RWPE2 (cell line): ENCODE measurements at regions not wholly inside any gene's neighbourhood (a gene's known extent, or its start where the extent isn't known, plus 50 kb on each side); places are given as distances from the start of the nearest gene placed in this dataset.

Experiments
- ATAC-seq: fragments of 200-7000 bp; cut with Tn5 transposase; 3 replicates; pipeline ENCODE4 v1.9.1; 2021; ENCODE audit warnings: low read depth
- DNase-seq: peaks from one replicate; pipeline ENCODE4 v3.0.0-alpha.2; 2020; ENCODE audit warnings: low spot score
- H3K27ac ChIP-seq: fragments of 450-650 bp; 2 replicates; pipeline ENCODE4 v1.5.1; 2017; ENCODE audit warnings: mild to moderate bottlenecking; ENCODE audit not compliant: poor library complexity, severe bottlenecking
- H3K27me3 ChIP-seq: fragments of 250-450 bp; sonication (Bioruptor Pico); 2 replicates; pipeline ENCODE4 v1.5.1; 2021; ENCODE audit warnings: mild to moderate bottlenecking, moderate library complexity; ENCODE audit not compliant: insufficient read depth, poor library complexity, severe bottlenecking
- H3K36me3 ChIP-seq: fragments of 250-450 bp; sonication (Bioruptor Pico); 2 replicates; pipeline ENCODE4 v1.5.1; 2020; ENCODE audit warnings: low read depth, mild to moderate bottlenecking, moderate library complexity
- H3K4me1 ChIP-seq: fragments of 250-450 bp; sonication (Bioruptor Pico); 2 replicates; pipeline ENCODE4 v1.5.1; 2021; ENCODE audit warnings: mild to moderate bottlenecking, moderate library complexity; ENCODE audit not compliant: insufficient read depth, poor library complexity, severe bottlenecking
- H3K4me3 ChIP-seq: fragments of 250-450 bp; sonication (Bioruptor Pico); 2 replicates; pipeline ENCODE4 v1.5.1; 2021; ENCODE audit warnings: mild to moderate bottlenecking, moderate library complexity; ENCODE audit not compliant: severe bottlenecking
- H3K9me3 ChIP-seq: fragments of 250-450 bp; sonication (Bioruptor Pico); 2 replicates; pipeline ENCODE4 v1.5.1; 2021; ENCODE audit warnings: mild to moderate bottlenecking, moderate library complexity; ENCODE audit not compliant: severe bottlenecking
- CTCF ChIP-seq: fragments of 450-650 bp; IDR thresholded peaks from one replicate; pipeline ENCODE4 v1.5.1; 2017; ENCODE audit warnings: mild to moderate bottlenecking, moderate library complexity; ENCODE audit not compliant: poor library complexity, severe bottlenecking

- Histone ChIP-seq H3K4me3 (no peak overlapping the region), H3K4me1 (no peaks in the 10 kb centered on the region), H3K36me3 (no peaks in the 10 kb centered on the region), H3K27ac (no peak overlapping the region), H3K27me3 (no peaks in the 10 kb centered on the region), H3K9me3 (no peaks in the 10 kb centered on the region)
- DNase-seq (peak; percentile 65), ATAC-seq (peak; percentile 99)
- TF ChIP-seq CTCF = peak; percentile 93
Measured at GRCh38 chr1:60281360-60281932, 207.9 kb upstream of the C1orf87 start.

GRCh38 chr1:60280819-60281218 lies 207.2 kb upstream of the C1orf87 start:
- H3K27ac ChIP-seq = no peak overlapping the region
- no peaks in the 10 kb centered on the region for H3K27me3 ChIP-seq
- H3K4me3 ChIP-seq = no peak overlapping the region
- ATAC-seq (0 out of 3 replicates have a peak, but pooled peaks have one; percentile 10), DNase-seq (no peak)
- no peak for TF ChIP-seq CTCF
- no peaks in the 10 kb centered on the region for H3K9me3 ChIP-seq
- no peaks in the 10 kb centered on the region for H3K36me3 ChIP-seq
- no peaks in the 10 kb centered on the region for H3K4me1 ChIP-seq

DNA sequence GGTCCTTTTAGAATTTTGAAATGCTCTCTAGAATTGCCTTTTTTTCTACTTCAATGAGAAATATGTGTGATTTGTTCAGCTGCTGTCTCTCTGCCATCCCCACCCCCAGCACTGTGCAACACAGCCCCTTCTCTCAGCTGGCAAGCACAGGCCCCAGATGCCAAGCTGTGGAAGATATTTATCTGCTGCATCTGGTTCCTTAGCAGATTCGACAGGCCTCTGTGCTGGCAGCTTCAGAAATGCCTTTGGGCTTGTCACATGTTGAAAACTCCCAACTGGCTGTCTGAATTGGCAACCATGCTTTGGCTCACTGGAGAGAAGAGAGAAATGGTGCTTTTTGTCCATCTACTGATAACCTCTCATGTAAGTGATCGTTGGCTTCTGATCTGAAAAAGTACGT lies 206.7 kb upstream of the C1orf87 start:
- Histone ChIP-seq H3K36me3 (no peaks in the 10 kb centered on the region), H3K27me3 (no peaks in the 10 kb centered on the region), H3K9me3 (no peaks in the 10 kb centered on the region), H3K4me3 (no peak overlapping the region), H3K4me1 (no peaks in the 10 kb centered on the region), H3K27ac (no peak overlapping the region)
- DNase-seq (no peak), ATAC-seq (no peak)
- TF ChIP-seq CTCF = no peak

DNA sequence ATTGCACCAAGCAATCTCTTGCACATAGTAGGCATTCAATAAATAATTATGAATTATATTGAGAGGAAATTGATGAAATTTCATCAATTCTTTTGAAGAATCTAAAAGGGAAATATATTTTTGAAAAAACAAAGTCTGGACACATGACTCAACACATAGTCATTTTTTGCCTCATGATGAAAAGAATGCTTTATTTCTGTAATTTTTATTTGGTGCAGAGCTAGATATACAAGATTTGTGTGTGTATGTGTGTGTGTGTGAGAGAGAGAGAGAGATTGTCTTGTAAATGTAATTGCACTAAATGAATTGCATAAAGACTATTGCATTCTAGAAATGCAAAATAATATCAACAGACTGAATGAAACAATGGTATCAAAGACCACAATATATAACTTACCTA lies 206.2 kb upstream of the C1orf87 start:
- TF ChIP-seq CTCF = no peak
- H3K27me3 ChIP-seq = no peaks in the 10 kb centered on the region
- ATAC-seq (no peak), DNase-seq (no peak)
- H3K27ac ChIP-seq = no peak overlapping the region
- no peak overlapping the region for H3K4me3 ChIP-seq
- H3K9me3 ChIP-seq = no peaks in the 10 kb centered on the region
- no peaks in the 10 kb centered on the region for H3K36me3 ChIP-seq
- no peaks in the 10 kb centered on the region for H3K4me1 ChIP-seq

GRCh38 chr1:60277269-60277668 lies 203.7 kb upstream of the C1orf87 start:
- no peak for ATAC-seq
- H3K9me3 ChIP-seq = no peaks in the 10 kb centered on the region
- no peak for DNase-seq
- no peak for TF ChIP-seq CTCF
- no peak overlapping the region for H3K27ac ChIP-seq
- no peaks in the 10 kb centered on the region for H3K36me3 ChIP-seq
- no peaks in the 10 kb centered on the region for H3K4me1 ChIP-seq
- H3K4me3 ChIP-seq = no peak overlapping the region
- no peaks in the 10 kb centered on the region for H3K27me3 ChIP-seq
